ENCODE measurements at regions not wholly inside any gene's neighbourhood (a gene's known extent, or its start where the extent isn't known, plus 50 kb on each side); places are given as distances from the start of the nearest gene placed in this dataset.

GRCh38 chr6:12369355-12369754 lies 79.2 kb downstream of the EDN1 start:
- TF ChIP-seq CTCF (IDR thresholded peaks at IDR 0.05; ENCODE audit: low read depth, low read length) (no peak), EZH2phosphoT487 (IDR thresholded peaks at IDR 0.05; ENCODE audit: low read depth) (no peak)
